Smooth muscle cell (in vitro differentiated cells): ENCODE measurements at regions not wholly inside any gene's neighbourhood (a gene's known extent, or its start where the extent isn't known, plus 50 kb on each side); places are given as distances from the start of the nearest gene placed in this dataset.

Source experiments
- DNase-seq: peaks from one replicate; lab custom pipeline; 2025; ENCODE audit not compliant: unreplicated experiment; lab: John Stamatoyannopoulos, UW
- H2AFZ ChIP-seq: fragments of 200-600 bp; sonication (generic); 2 replicates; pipeline ENCODE4 v1.6.0; 2016; ENCODE audit warnings: antibody characterized with exemption, low read depth, mild to moderate bottlenecking
- H3F3A ChIP-seq: fragments of 200-600 bp; sonication (generic); 2 replicates; pipeline ENCODE4 v1.6.0; 2017; ENCODE audit warnings: antibody characterized with exemption, low read depth
- H3K27ac ChIP-seq: fragments of 200-600 bp; sonication (generic); 2 replicates; pipeline ENCODE4 v1.5.1; 2016; ENCODE audit warnings: low read depth, mild to moderate bottlenecking
- H3K27me3 ChIP-seq: fragments of 200-600 bp; sonication (generic); 2 replicates; pipeline ENCODE4 v1.6.1; 2016; ENCODE audit warnings: low read depth, mild to moderate bottlenecking
- H3K36me3 ChIP-seq: fragments of 200-600 bp; sonication (generic); 2 replicates; pipeline ENCODE4 v1.5.1; 2016; ENCODE audit warnings: low read depth
- H3K4me1 ChIP-seq: fragments of 200-600 bp; sonication (generic); 2 replicates; pipeline ENCODE4 v1.5.1; 2016; ENCODE audit warnings: low read depth
- H3K4me2 ChIP-seq: fragments of 200-600 bp; sonication (generic); 2 replicates; pipeline ENCODE4 v1.6.0; 2016; ENCODE audit warnings: mild to moderate bottlenecking
- H3K4me3 ChIP-seq: fragments of 200-600 bp; sonication (generic); 2 replicates; pipeline ENCODE4 v1.5.1; 2016; ENCODE audit warnings: mild to moderate bottlenecking
- H3K79me2 ChIP-seq: fragments of 200-600 bp; sonication (generic); 2 replicates; pipeline ENCODE4 v1.6.0; 2016; ENCODE audit warnings: low read depth, mild to moderate bottlenecking
- H3K9ac ChIP-seq: fragments of 200-600 bp; sonication (generic); 2 replicates; pipeline ENCODE4 v1.6.0; 2016; ENCODE audit warnings: low read depth
- H3K9me3 ChIP-seq: fragments of 200-600 bp; sonication (generic); replicated peaks from 2 replicates; pipeline ENCODE4 v1.5.1; 2016; ENCODE audit warnings: low read depth
- H4K20me1 ChIP-seq: fragments of 200-600 bp; sonication (generic); 2 replicates; pipeline ENCODE4 v1.6.0; 2016; ENCODE audit warnings: low read depth
- WGBS: methylation state at CpG from one replicate; pipeline ENCODE4 v1.1.7; 2016; ENCODE audit warnings: low lambda C conversion rate; 5-methylcytosine and 5-hydroxymethylcytosine counted together
- TF ChIP-seq, protein P1 (sequence below): fragments of 200-600 bp; sonication (generic); IDR thresholded peaks from 2 replicates; pipeline ENCODE4 v1.5.1; 2017; ENCODE audit warnings: borderline replicate concordance, mild to moderate bottlenecking, antibody characterized with exemption; ENCODE audit not compliant: insufficient read depth, poor library complexity, severe bottlenecking

- Histone ChIP-seq H3K36me3 (no peaks in the 10 kb centered on the region), H3K9me3 (no peaks in the 10 kb centered on the region), H3K27ac (no peak overlapping the region), H3F3A (no peaks in the 10 kb centered on the region), H3K27me3 (no peaks in the 10 kb centered on the region), H4K20me1 (no peaks in the 10 kb centered on the region), H3K4me2 (no peak overlapping the region), H3K9ac (no peak overlapping the region), H3K4me3 (no peak overlapping the region), H2AFZ (peak overlapping the region; percentile 20), H3K79me2 (no peaks in the 10 kb centered on the region), H3K4me1 (no peaks in the 10 kb centered on the region)
- TF ChIP-seq, protein P1, sequence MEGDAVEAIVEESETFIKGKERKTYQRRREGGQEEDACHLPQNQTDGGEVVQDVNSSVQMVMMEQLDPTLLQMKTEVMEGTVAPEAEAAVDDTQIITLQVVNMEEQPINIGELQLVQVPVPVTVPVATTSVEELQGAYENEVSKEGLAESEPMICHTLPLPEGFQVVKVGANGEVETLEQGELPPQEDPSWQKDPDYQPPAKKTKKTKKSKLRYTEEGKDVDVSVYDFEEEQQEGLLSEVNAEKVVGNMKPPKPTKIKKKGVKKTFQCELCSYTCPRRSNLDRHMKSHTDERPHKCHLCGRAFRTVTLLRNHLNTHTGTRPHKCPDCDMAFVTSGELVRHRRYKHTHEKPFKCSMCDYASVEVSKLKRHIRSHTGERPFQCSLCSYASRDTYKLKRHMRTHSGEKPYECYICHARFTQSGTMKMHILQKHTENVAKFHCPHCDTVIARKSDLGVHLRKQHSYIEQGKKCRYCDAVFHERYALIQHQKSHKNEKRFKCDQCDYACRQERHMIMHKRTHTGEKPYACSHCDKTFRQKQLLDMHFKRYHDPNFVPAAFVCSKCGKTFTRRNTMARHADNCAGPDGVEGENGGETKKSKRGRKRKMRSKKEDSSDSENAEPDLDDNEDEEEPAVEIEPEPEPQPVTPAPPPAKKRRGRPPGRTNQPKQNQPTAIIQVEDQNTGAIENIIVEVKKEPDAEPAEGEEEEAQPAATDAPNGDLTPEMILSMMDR, result no peak
- DNase-seq, result no peak
- WGBS, result 27% methylated on average over 1 of the region's 1 CpG
Observed at GRCh38 chr7:118745927-118746326, 521.4 kb downstream of the ANKRD7 start.

DNA sequence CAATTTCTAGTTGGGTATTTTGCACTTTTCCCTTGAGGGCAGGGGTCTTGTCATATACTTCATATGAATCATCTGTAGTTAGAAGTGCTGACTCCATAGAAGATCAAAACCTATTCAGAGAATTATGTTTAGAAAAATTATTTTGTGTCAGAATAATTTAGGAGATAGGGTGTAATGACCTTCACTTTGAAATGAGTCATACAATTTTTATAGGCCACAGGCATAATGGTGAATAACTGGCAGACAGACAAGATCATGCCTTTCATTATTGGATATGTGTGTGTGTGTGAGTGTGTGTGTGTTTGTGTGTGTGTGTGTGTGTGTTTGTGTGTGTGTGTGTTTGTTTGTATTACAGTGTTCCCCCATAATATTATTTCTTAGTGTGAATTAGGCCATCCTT, 523.0 kb downstream of the ANKRD7 start:
- no peak overlapping the region for H3K4me2 ChIP-seq
- no peak overlapping the region for H3K27ac ChIP-seq

GRCh38 chr7:118753479-118753878, 529.0 kb downstream of the ANKRD7 start:
- 90% methylated on average over 1 of the region's 1 CpG for whole genome bisulfite sequencing
- H3K36me3 ChIP-seq, result no peaks in the 10 kb centered on the region

More for the DNA sequence above, 523.0 kb downstream of the ANKRD7 start:
- Histone ChIP-seq H3K4me1 (no peaks in the 10 kb centered on the region), H3K36me3 (no peaks in the 10 kb centered on the region), H3K4me3 (no peak overlapping the region), H2AFZ (no peak overlapping the region), H3K9me3 (no peaks in the 10 kb centered on the region), H3F3A (no peaks in the 10 kb centered on the region), H3K27me3 (no peaks in the 10 kb centered on the region), H4K20me1 (no peaks in the 10 kb centered on the region), H3K9ac (no peak overlapping the region), H3K79me2 (no peaks in the 10 kb centered on the region)
- no peak for DNase-seq
- TF ChIP-seq, protein P1, result no peak

DNA sequence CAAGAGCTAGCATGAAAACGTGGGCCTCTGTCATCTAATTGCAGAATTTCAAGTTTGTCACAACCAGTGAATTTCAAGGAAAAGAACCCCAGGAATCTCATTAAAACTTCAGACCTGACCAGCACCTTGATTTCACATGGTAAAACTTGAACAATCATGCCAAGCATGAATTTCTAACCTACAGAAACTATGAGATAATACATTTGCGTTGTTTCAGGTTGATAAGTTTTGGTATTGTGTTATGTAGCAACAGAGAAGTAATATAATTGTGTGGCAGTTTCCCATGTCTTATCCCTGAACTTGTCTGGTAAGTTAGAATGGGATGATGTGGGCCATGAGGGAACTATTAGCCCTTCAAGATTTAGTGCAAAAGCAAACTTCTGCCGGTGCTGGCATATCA, 530.1 kb downstream of the ANKRD7 start:
- Histone ChIP-seq H3K27ac (peak overlapping the region; percentile 71), H4K20me1 (no peaks in the 10 kb centered on the region), H3K9me3 (no peaks in the 10 kb centered on the region), H3K27me3 (no peaks in the 10 kb centered on the region), H3K9ac (no peak overlapping the region), H3K4me3 (no peak overlapping the region), H3K79me2 (no peaks in the 10 kb centered on the region), H2AFZ (no peak overlapping the region), H3K4me1 (no peaks in the 10 kb centered on the region), H3K36me3 (no peaks in the 10 kb centered on the region), H3F3A (no peaks in the 10 kb centered on the region), H3K4me2 (no peak overlapping the region)
- TF ChIP-seq, protein P1, result no peak
- WGBS, result 81% methylated on average over 3 of the region's 3 CpGs
- DNase-seq, result no peak

More at GRCh38 chr7:118753479-118753878, 529.0 kb downstream of the ANKRD7 start:
- Histone ChIP-seq H3K79me2 (no peaks in the 10 kb centered on the region), H3K27ac (peak overlapping the region; percentile 71), H3K27me3 (no peaks in the 10 kb centered on the region), H4K20me1 (no peaks in the 10 kb centered on the region), H3K4me1 (no peaks in the 10 kb centered on the region), H3K9me3 (no peaks in the 10 kb centered on the region), H2AFZ (no peak overlapping the region), H3K4me3 (no peak overlapping the region), H3F3A (no peaks in the 10 kb centered on the region), H3K4me2 (no peak overlapping the region), H3K9ac (no peak overlapping the region)
- TF ChIP-seq, protein P1, result no peak
- no peak for DNase-seq
